HG03103 (cell line): ENCODE measurements at regions not wholly inside any gene's neighbourhood (a gene's known extent, or its start where the extent isn't known, plus 50 kb on each side); places are given as distances from the start of the nearest gene placed in this dataset.
"Not testable (repeated sequence)": the region's sequence is repeated elsewhere in the genome, so short reads cannot be mapped to it uniquely, and the experiment has no call there.

Experiments
- ATAC-seq: cut with Tn5 transposase; IDR thresholded peaks from one replicate; pipeline ENCODE4 v1.9.1; 2021; ENCODE audit warnings: low read depth; ENCODE audit not compliant: unreplicated experiment

DNA sequence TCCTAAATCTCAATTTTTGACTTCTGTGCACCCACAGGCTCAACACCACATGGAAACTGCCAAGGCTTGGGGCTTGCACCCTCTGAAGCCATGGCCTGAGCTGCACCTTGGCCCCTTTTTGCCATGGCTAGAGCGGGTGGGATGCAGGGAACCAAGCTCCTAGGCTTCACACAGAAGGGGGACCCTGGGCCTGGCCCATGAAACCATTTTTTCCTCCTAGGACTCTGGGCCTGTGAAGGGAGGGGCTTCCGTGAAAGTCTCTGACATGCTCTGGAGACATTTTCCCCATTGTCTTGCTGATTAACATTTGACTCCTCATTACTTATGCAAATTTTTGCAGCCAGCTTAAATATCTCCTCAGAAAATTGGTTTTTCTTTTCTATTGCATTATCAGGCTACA is 190.9 kb downstream of the MBL2 start:
- ATAC-seq, result not testable (repeated sequence)

- no peak for ATAC-seq
Observed at GRCh38 chr10:52583336-52583735, 189.2 kb downstream of the MBL2 start.

GRCh38 chr10:52586710-52587109 is 185.9 kb downstream of the MBL2 start:
- no peak for ATAC-seq

GRCh38 chr10:52597189-52597863 is 175.3 kb downstream of the MBL2 start:
- ATAC-seq, result no peak

- ATAC-seq, result no peak
Observed at GRCh38 chr10:52598936-52599335, 173.6 kb downstream of the MBL2 start.

DNA sequence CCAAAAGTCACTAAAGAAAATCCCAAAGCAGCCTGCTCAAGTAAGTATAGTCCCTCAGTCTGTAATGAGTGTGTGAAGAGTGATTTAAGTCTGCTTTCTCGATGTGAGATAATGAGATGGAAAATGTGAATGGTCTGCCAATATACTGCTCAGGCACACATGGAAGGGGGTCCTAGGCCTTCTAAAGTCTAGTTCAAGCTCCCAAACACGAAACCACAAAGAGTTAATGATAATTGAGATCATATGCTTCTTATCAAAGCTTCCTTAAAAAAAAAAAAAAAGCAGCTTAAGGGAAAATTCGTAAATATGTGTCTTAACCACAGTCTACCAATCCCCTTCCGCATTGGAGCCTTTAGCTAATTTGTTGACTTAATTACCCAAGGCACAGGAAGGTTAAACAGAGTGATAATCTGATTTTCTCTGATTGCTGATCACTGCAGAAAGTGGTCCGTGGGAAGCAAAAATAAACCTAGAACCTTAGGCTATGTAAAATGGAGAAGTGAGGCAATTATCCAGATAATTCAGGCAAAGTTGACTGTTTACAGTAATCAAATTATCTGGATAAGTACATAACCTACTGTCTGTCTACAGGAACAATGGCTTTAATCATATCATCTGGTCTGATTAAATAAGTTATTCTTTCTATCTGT is 172.9 kb downstream of the MBL2 start:
- ATAC-seq, result no peak

GRCh38 chr10:52604131-52604530 is 168.5 kb downstream of the MBL2 start:
- ATAC-seq, result not testable (repeated sequence)

- ATAC-seq, result no peak
Observed at GRCh38 chr10:52609071-52609470, 163.5 kb downstream of the MBL2 start.

- ATAC-seq, result no peak
Observed at GRCh38 chr10:52609626-52610240, 162.9 kb downstream of the MBL2 start.

DNA sequence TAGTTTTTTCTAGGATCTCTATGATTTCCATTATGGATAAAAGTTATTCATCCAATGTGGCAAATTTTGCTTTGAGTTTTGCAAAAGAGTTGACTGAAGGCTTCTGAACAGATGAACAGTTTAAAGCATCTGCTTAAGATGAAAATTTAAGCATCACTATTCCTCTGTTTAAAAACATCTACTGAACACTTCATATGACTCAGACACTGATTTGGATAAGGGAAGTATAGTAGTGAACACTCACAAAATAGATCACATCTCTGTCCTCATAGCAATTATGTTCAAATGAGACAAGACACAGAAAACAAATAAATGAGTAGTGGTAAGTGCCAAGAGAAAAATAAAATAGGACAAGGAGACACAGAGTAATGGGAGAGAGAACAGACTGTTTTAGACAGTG is 157.3 kb downstream of the MBL2 start:
- ATAC-seq, result no peak

DNA sequence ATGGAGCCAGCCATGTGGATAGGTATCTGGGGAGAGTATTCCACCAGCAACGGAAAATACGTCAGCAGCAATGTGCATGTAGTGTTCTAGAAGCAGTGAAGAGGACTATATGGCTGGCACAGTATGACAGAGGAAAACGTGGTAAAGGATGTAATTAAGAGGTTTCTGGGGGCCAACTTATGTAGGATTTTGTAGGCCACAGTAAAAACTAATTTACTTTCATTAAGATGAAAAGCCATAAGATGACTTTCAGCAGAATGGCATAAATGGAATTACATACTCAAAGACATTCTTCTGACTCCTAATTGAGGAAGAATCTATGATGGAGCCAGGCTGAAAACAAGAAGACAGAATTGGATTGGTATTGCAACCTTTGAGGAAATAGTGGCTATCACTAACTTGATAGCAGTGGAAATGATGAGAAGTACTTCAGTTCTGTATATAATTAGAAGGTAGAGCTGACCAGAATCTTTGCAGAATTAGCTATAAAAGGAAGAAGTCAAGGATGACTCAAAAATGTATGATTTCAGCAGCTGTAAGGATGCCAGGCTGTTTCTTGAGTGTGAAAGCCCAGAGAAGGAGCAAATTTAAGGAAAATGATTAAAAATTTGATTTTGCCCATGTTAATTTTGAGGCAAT is 156.7 kb downstream of the MBL2 start:
- no peak for ATAC-seq

DNA sequence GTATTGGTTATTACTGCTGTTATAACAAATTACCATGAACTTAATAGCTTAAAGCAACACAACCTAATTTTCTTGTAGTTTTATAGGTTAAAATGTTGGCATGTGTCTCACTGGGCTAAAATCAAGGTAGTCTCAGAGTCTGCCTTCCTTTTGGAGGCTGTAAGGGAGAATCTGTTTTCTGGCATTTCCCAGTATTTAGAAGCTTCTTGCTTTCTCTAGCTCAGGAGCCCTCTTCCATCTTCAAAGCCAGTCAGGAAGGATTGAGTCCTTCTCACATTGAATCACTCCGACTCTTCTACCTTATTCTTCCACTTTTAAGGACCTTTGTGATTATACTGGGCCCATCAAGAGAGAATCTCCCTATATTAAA is 156.2 kb downstream of the MBL2 start:
- no peak for ATAC-seq

DNA sequence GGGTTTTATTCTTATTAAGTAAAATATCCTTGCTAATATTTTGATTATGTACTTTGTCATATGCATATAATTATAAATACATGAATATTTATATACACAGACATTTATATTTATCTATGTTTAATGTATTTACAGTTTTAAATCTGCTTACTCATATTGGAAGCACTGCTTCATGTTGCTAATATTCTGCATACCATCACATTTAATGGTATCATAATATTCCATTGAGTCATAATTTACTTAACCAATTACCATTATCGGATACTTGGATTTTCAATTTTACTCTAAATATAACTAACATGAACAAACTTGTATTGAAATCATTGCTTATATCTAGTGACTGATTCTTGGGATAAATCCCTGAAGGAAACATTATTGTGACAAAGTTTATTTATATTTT is 155.2 kb downstream of the MBL2 start:
- ATAC-seq, result no peak

GRCh38 chr10:52619052-52619451 is 153.5 kb downstream of the MBL2 start:
- ATAC-seq, result no peak

- ATAC-seq, result no peak
Observed at GRCh38 chr10:52621635-52622079, 150.9 kb downstream of the MBL2 start.

DNA sequence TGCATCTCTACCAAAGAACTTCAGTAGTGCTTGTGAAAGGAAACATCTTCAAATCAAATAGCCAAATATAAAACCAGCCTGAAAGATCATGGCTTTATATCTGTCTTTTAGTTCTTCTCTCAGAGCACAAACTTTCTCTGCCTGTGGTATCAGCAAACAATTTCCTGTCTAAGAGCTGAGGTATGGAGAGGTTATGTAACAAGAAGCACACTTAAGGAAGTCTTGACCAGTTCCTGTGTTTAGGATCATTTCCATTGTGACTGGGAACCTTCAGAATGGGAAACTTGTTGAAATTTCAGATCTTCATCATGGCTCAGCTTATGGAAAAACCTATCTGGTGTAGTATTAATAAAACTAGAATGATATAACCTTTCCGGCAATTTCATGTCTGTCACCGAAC is 148.8 kb downstream of the MBL2 start:
- no peak for ATAC-seq

- no peak for ATAC-seq
Observed at GRCh38 chr10:52627279-52627678, 145.3 kb downstream of the MBL2 start.

GRCh38 chr10:52631146-52631545 is 141.4 kb downstream of the MBL2 start:
- ATAC-seq, result no peak

DNA sequence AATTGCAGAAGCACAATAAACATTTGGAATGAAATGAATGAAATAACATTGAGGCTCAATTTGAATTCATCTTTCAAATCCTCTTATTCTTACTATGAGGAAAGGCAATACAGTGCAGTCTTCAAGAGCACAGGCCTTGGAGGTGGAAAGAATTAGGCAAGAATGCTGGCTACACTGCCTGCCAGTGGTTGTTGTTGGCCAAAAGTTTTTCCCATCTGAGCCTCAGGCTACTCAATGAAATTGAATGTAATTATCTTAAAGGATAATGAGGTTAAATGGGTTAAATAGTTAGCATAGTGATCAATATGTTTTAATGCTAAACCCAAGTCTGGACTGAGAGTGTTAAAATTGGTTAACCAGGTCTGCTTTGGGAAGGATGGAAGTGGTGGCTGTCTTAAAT is 140.9 kb downstream of the MBL2 start:
- no peak for ATAC-seq

DNA sequence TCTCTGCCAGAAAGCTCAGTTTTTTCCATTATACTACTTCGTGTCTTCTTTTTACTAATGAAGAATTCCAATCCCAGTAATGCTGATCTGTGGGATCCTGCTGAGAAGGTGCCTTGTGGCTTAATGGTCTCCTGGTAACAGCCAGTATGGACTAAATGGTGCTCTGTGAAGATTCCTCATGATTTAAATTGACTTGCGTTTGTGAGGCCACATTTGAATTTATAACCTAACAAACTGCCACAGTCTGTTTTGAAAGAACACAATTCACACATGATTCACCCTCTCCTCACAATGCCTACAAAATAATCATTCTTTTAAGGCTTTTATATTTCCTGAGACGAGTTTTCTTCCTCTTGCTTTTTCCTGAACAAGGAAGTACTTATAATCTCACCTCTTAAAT is 140.0 kb downstream of the MBL2 start:
- no peak for ATAC-seq

DNA sequence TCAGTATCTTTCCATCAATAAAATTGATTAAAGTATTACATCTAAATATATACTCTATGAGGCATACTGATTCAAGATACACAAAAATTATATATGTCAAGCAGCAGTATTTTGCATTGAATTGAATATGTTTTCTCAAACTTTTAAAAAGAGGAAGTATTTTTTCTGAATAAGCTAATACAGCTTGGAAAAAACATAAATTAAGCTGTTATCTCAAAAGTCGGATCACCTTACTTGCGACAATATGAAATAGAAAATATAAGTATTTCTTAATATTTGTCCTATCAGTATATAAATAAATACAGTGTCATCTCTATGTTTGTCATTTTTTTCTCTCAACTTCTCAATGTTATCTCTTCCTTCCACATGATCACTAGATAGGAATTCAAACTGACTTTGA is 139.3 kb downstream of the MBL2 start:
- ATAC-seq, result no peak

DNA sequence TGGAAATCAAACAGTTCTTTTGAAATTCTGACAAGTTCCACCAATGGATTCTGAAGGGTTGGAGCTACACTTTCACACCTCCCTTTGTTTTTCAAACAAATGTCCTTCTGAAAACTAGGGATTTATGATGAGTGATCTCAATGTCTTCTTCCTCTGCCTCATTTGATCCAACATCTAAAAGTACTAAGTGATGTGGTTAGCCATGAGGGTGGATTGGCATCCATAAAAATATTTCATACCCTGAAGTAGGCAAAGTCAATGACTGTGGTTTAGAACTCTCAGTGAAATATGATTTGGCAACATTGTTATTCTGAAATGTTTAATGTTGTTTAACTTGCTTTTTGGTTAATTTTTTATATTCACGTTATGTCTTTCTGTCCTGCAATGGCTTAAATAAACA is 136.9 kb downstream of the MBL2 start:
- ATAC-seq, result no peak
